ENCODE measurements at regions not wholly inside any gene's neighbourhood (a gene's known extent, or its start where the extent isn't known, plus 50 kb on each side); places are given as distances from the start of the nearest gene placed in this dataset.
A peak's percentile ranks its signal among the peaks of the same experiment; 100 is the strongest.
"Not testable (repeated sequence)": the region's sequence is repeated elsewhere in the genome, so short reads cannot be mapped to it uniquely, and the experiment has no call there.

- no peak for DNase-seq
- in situ Hi-C loops (cut with HindIII; ENCODE audit: low pct_ligation_motif_present, low pct_unique_long_range_greater_than_20kb, low sequenced_read_pairs), result no loop called here
These were observed 105.4 kb upstream of the WARS2 start for GRCh38 chr1:119245881-119246280.

- no peak for DNase-seq
- in situ Hi-C loops (cut with HindIII; ENCODE audit: low pct_ligation_motif_present, low pct_unique_long_range_greater_than_20kb, low sequenced_read_pairs), result no loop called here
These were observed 108.8 kb upstream of the WARS2 start for GRCh38 chr1:119249283-119249682.

GRCh38 chr1:119250299-119250698 is 109.8 kb upstream of the WARS2 start:
- no peak for DNase-seq
- in situ Hi-C loops (cut with HindIII; ENCODE audit: low pct_ligation_motif_present, low pct_unique_long_range_greater_than_20kb, low sequenced_read_pairs), result no loop called here

- no peak for DNase-seq
- in situ Hi-C loops (cut with HindIII; ENCODE audit: low pct_ligation_motif_present, low pct_unique_long_range_greater_than_20kb, low sequenced_read_pairs), result no loop called here
These were observed 111.3 kb upstream of the WARS2 start for GRCh38 chr1:119251751-119252150.

GRCh38 chr1:119253366-119253765 is 112.9 kb upstream of the WARS2 start:
- in situ Hi-C loops (cut with HindIII; ENCODE audit: low pct_ligation_motif_present, low pct_unique_long_range_greater_than_20kb, low sequenced_read_pairs), result no loop called here
- no peak for DNase-seq

GRCh38 chr1:119254067-119254720 is 113.7 kb upstream of the WARS2 start:
- in situ Hi-C loops (cut with HindIII; ENCODE audit: low pct_ligation_motif_present, low pct_unique_long_range_greater_than_20kb, low sequenced_read_pairs), result no loop called here
- DNase-seq, result no peak

GRCh38 chr1:119256089-119256488 is 112.5 kb upstream of the HAO2 start:
- in situ Hi-C loops (cut with HindIII; ENCODE audit: low pct_ligation_motif_present, low pct_unique_long_range_greater_than_20kb, low sequenced_read_pairs); DNase-seq: not testable (repeated sequence)

GRCh38 chr1:119260506-119260905 is 108.1 kb upstream of the HAO2 start:
- in situ Hi-C loops (cut with HindIII; ENCODE audit: low pct_ligation_motif_present, low pct_unique_long_range_greater_than_20kb, low sequenced_read_pairs), result no loop called here
- no peak for DNase-seq

- in situ Hi-C loops (cut with HindIII; ENCODE audit: low pct_ligation_motif_present, low pct_unique_long_range_greater_than_20kb, low sequenced_read_pairs), result no loop called here
- no peak for DNase-seq
These were observed 102.2 kb upstream of the HAO2 start for GRCh38 chr1:119266386-119266785.

GRCh38 chr1:119266858-119267257 is 101.7 kb upstream of the HAO2 start:
- no peak for DNase-seq
- in situ Hi-C loops (cut with HindIII; ENCODE audit: low pct_ligation_motif_present, low pct_unique_long_range_greater_than_20kb, low sequenced_read_pairs), result no loop called here

GRCh38 chr1:119267288-119267687 is 101.3 kb upstream of the HAO2 start:
- DNase-seq; in situ Hi-C loops (cut with HindIII; ENCODE audit: low pct_ligation_motif_present, low pct_unique_long_range_greater_than_20kb, low sequenced_read_pairs): not testable (repeated sequence)

- in situ Hi-C loops (cut with HindIII; ENCODE audit: low pct_ligation_motif_present, low pct_unique_long_range_greater_than_20kb, low sequenced_read_pairs), result no loop called here
- no peak for DNase-seq
These were observed 99.7 kb upstream of the HAO2 start for GRCh38 chr1:119268879-119269278.

- in situ Hi-C loops (cut with HindIII; ENCODE audit: low pct_ligation_motif_present, low pct_unique_long_range_greater_than_20kb, low sequenced_read_pairs), result no loop called here
- peak; percentile 57 for DNase-seq
These were observed 93.1 kb upstream of the HAO2 start for GRCh38 chr1:119275145-119276134.

- peak; percentile 6 for DNase-seq
- in situ Hi-C loops (cut with HindIII; ENCODE audit: low pct_ligation_motif_present, low pct_unique_long_range_greater_than_20kb, low sequenced_read_pairs), result no loop called here
These were observed 92.0 kb upstream of the HAO2 start for GRCh38 chr1:119276558-119276957.

- in situ Hi-C loops (cut with HindIII; ENCODE audit: low pct_ligation_motif_present, low pct_unique_long_range_greater_than_20kb, low sequenced_read_pairs), result no loop called here
- peak; percentile 79 for DNase-seq
These were observed 88.9 kb upstream of the HAO2 start for GRCh38 chr1:119279456-119280381.

- peak; percentile 12 for DNase-seq
- in situ Hi-C loops (cut with HindIII; ENCODE audit: low pct_ligation_motif_present, low pct_unique_long_range_greater_than_20kb, low sequenced_read_pairs), result no loop called here
These were observed 83.1 kb upstream of the HAO2 start for GRCh38 chr1:119285482-119285881.

- DNase-seq, result peak; percentile 51
These were observed 81.9 kb upstream of the HAO2 start for GRCh38 chr1:119286587-119287181.

GRCh38 chr1:119288751-119289150 is 79.8 kb upstream of the HAO2 start:
- no peak for DNase-seq
- in situ Hi-C loops (cut with HindIII; ENCODE audit: low pct_ligation_motif_present, low pct_unique_long_range_greater_than_20kb, low sequenced_read_pairs), result no loop called here

More at GRCh38 chr1:119286587-119287181, 81.9 kb upstream of the HAO2 start:
- in situ Hi-C loops (cut with HindIII; ENCODE audit: low pct_ligation_motif_present, low pct_unique_long_range_greater_than_20kb, low sequenced_read_pairs), result no loop called here

Data from ACHN (cell line).